Activated T-cell treated with anti-CD3 and anti-CD28 coated beads for 24 hours (primary cell): ENCODE measurements at regions not wholly inside any gene's neighbourhood (a gene's known extent, or its start where the extent isn't known, plus 50 kb on each side); places are given as distances from the start of the nearest gene placed in this dataset.
"Not testable (repeated sequence)": the region's sequence is repeated elsewhere in the genome, so short reads cannot be mapped to it uniquely, and the experiment has no call there.

ENCODE experiments used
- DNase-seq: peaks from one replicate; pipeline ENCODE4 v3.0.0-alpha.2; 2020; ENCODE audit warnings: low read depth

DNA sequence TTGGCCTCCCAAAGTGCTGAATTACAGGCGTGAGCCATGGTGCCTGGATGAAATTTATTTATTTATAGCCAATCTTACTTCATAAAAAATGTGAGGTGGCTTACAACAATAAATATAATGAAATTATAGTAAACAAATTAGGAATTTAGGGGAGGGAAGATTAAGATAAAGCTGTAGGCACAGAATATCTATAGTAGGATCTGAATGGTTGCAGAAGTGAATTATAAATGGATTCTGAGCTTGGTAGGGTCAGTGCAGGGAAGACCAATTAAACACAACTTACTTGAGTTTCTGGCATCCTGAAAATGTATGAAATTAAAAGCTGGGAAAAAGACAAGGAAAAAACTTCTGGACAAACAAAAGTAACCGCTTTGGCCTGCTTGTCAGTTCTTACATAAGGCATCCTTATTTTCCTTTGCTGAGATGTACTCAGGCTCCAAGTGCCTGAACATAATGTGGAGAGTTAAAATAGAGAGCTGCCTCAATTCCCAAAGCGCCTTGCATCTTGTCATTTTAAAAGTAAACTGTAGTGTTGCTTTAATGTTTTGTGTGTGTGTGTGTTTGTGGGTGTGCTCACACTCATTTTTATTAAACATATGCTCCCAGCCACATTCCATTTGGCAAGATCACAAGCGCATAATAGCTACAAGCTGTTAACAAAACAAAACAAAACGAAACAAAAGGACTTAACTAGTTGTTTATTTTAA, 247.3 kb downstream of the S1PR1 start:
- DNase-seq, result no peak

DNA sequence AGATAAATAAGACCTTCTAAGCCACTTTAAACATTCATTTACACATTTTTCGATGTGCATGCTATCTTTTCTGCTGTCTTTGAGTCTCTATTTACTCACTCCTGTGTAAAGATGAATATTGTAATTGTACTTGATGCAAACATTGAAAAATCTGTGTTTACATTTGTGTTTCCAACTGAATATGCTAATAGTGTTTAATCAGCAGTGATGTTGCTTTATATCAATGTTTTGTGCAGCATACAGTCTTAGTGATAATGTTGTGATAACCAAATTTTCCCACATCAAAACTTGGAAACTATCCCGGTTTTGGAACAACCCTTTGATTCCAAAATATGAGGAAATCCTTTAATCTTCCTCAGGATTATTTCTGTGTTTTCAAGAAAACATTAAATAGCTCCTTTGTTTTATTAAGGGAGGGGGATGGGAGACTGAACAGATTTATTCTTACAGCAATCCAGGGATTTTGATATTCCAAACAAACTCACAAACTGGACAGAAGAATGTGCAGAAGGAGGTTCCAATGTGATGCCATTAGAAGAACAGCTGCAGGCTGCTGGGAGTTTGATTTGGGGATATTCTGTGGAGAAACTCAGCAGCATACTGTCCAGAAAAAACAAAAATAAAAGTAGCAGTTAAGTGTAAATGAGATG, 248.0 kb downstream of the S1PR1 start:
- DNase-seq, result no peak

DNA sequence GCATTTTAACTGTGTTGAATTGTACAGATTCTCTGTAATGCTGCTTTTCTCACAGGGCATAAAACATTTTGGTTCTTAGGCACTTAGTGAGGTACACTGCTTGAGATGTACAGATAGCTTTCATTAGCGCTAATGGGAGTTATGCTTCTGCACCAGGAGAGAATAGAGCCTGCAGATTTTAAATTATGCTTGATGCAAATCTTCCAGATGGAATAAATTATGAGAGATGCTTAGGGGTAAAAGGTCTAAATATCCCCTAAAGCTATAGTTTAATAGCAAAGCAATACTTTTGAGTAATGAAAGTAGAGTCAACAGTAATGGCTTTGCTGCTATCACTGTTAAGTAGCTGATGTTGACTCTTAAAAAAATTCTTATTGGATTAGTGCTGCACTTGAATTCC, 248.9 kb downstream of the S1PR1 start:
- no peak for DNase-seq

DNA sequence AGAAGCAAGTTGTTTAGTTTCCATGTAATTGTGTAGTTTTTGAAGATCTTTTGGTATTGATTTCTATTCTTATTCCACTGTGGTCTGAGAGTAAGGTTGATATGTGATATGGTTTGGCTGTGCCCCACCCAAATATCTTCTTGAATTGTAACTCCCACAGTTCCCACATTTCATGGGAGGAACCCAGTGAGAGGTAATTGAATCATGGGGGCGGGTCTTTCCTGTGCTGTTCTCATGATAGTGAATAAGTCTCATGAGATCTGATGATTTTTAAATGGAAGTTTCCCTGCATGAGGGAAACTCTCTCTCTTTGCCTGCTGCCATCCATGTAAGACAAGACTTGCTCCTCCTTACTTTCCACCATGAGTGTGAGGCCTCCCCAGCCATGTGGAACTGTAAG, 255.3 kb downstream of the S1PR1 start:
- DNase-seq, result not testable (repeated sequence)

DNA sequence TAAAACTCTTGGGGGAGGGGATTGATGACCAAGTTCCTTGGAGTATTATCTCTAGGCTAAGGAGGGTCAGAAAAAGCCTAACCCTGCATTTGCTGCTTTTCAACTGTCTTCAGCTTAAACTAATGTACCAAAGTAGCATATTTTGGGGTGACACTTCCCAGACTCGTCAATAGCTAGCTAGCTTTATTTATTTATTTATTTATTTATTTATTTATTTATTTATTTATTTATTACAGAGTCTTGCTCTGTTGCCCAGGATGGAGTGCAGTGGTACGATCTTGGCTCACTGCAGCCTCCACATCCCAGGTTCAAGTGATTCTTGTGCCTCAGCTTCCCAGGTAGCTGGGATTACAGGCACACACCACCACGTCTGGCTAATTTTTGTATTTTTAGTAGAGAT, 257.1 kb downstream of the S1PR1 start:
- not testable (repeated sequence) for DNase-seq

DNA sequence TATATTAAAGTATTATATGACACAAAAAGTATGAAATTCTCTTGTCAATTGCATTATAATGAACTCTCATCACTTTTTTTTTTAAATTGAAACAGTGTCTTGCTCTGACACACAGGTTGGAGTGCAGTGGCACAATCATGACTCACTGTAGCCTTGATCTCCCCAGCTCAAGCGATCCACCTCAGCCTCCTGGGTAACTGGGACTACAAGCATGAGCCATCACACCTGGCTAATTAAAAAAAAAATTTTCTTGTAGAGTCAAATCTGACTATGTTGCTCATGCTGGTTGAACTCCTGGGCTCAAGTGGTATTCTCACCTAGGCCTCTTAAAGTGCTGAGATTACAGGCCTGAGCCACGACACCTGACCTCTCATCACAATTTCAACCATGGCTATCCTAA, 259.3 kb downstream of the S1PR1 start:
- DNase-seq, result no peak

DNA sequence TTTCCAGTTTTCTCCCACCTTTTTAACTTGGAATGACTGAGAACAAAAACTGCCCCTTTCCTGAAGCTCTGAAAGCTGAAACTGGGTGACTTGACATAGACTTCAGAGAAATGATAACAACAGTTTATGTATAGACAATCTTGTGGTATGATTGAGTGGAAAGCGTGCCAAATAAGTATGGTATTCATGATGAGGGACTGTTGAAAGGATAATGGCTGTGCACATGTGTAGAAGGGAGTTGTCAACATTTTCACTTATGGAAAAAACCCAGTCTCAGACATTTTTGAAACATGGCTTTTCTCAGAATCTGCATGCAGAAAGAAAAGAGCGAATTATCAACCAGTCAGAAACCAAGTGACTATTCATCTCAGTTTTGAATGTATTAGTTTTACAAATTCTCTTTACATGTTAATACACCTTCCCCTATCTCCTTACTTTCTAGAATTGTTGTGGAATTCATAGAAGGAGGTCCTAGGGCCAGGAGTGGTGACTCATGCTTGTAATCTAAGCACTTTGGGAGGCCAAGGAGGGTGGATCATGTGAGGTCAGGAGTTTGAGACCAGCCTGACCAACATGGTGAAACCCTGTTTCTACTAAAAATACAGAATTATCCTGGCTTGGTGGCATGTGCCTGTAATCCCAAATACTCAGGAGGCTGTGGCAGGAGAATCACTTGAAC, 261.2 kb downstream of the S1PR1 start:
- DNase-seq, result no peak

DNA sequence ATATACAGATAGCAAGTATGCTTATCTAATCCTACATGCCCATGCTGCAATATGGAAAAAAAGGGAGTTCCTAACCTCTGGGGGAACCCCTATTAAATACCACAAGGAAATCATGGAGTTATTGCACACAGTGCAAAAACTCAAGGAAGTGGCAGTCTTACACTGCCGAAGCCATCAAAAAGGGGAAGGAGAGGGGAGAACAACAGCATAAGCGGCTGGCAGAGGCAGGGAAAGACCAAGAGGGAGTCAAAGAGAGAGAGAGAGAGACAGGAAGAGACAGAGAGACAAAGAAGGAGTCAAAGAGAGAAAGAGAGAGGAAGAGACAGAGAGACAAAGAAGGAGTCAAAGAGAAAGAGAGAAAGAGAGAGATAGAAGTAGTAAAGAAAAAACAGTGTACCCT, 267.3 kb downstream of the S1PR1 start:
- DNase-seq, result not testable (repeated sequence)

DNA sequence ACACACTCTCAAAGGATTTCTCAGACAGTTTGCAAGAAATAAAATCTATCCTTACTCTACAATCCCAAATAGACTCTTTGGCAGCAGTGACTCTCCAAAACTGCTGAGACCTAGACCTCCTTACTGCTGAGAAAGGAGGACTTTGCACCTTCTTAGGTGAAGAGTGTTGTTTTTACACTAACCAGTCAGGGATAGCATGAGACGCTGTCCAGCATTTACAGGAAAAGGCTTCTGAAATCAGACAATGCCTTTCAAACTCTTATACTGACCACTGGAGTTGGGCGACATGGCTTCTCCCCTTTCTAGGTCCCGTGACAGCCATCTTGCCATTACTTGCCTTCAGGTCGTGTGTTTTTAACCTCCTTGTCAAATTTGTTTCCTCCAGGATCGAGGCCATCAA, 268.4 kb downstream of the S1PR1 start:
- DNase-seq, result not testable (repeated sequence)

DNA sequence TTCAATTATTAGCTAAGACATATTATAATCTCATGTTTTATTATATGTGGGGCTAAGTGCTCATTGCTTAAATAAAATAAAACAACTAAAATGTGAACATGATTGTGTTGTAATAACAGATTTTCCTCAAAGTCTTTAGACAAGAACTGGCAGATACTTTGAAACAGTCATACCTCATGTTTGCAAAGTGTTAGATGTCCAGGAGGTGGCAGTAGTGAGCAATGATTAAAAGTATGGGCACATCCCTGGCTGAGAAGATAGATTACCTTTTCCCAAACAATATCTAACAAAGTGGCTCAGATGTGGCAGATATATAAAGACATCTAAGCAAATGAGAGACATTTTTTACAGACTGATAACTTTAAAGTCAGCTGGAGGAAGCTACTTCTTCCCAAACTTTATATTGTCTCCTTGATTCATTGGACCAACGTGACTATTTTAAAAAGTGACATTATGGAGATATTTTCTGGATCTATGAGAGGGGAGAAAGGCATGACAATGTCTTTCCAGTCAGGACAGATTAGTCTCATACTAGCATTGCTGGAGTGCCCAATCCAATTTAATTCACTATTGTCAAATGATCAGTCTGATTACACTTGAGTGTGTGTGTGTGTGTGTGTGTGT, 269.8 kb downstream of the S1PR1 start:
- DNase-seq, result no peak

DNA sequence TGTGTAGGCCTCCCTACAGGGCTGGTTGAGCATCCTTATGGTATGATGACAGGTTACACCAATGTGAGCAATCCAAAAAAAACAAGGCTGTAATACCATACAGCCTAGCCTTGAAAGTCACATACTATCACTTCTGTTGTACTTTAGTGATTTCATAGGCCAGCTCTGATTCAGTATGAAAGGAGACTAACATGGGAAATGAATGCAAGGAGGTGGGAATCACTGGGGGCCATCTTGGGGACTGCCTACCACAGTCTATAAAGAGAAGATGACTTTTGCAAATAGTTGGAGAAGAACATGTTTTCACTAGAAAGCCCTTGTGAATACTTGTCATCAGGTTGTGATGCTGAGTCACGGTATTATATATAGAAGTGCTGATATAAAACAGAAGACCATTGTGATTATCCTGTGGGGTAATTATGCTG, 270.7 kb downstream of the S1PR1 start:
- DNase-seq, result no peak

DNA sequence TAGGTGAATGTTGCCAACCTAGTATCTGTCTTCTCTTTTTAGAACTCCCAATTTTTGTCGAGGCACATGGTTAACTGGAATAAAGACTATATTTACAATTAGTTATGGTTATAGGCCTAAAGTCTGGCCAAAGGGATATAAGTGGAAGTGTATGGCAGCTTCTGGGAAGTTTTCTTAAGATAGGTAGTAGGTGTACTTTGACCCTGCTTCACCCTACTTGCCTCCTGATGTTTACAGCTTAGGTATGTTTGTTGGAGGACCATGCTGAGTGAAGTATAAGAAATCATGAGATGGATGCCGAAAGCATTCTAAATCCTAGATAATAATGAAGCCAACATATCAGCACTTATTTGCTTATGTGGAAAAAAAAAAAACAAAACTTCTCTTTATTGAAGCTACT, 272.1 kb downstream of the S1PR1 start:
- DNase-seq, result no peak

DNA sequence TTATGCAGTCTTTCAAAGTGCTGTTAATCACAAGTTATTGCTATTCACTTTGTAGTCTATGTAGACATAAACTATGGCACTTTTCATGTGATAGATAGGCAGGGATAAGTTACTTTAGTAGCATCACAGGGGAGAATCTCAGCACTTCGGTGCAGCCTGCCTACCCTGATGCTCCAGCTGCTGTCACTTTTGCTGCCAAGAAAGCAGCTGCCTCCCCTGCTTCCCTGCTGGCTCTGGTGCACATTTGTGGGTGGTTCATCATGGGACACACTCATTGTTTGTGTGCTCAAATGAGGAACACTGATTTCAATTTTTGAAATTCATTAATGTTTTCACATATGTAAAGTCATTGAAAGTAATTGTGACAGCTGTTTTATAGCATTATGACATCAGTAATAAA, 272.6 kb downstream of the S1PR1 start:
- no peak for DNase-seq

DNA sequence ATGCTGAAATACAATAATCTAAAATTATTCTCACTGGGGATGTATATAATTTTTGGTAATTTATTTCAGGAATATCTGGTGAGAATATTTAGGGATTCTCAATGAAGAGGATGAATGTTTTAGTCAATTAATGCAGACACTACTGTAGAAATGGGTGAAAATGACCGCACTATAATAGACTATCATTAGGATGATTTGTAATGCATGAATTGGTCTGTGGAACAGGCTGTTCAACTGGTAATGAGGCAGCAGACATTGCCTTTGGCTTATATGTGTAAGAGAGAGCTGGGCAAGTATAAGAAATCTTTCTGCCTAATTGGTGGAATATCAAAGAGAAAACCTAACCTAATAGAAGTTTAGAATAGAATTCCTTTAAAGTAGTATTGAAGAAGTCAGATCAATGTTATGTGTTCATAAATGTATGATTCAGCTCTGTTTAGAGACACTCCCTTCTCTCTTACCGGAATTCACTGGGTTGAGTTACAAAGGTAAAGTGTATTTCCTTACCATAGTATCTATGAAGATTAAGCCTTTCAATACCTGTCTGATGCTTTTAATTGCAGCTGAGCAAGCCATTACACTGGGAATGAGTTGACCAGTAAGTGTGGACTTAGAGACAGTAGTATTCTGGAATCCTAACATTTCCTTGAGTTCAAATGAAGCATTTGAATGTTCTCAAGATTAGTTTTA, 274.5 kb downstream of the S1PR1 start:
- no peak for DNase-seq

DNA sequence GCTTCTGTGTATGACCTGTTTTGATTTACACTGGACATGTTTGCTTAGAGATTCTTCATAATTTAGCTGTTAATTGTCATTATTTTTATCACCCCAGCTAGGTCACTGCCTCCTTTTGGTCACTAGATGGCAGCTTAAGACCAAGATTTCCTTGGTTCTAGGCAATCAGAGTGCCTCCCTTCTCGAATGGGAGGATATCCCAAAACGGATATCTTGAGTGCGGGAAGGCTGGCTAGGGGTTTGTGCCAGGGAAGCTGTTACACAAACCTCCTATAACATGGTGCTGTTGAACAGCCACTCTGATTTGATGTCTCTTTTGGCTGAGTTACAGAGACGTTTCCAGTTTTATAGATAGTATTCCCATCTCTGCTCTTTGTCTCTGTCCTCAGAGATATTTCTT, 283.5 kb downstream of the S1PR1 start:
- no peak for DNase-seq

DNA sequence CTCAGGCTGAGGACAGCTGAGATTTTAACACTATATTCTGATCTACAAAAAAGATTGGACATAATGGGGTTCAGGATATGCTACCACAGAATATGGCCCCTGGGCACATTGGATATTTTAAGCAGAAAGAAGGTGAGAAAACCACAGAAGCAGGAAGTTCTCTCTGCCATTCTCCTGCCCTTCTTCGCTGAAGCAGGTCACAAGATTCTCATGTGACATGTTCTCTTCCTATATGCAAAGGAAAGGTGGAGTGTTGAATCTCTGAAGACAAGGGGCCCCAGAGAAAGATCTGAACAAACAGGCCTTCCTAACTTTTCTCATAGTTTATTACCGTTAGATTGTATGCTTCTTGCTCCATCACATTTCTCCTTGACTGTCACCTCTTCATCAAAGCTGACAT, 285.7 kb downstream of the S1PR1 start:
- DNase-seq, result no peak

DNA sequence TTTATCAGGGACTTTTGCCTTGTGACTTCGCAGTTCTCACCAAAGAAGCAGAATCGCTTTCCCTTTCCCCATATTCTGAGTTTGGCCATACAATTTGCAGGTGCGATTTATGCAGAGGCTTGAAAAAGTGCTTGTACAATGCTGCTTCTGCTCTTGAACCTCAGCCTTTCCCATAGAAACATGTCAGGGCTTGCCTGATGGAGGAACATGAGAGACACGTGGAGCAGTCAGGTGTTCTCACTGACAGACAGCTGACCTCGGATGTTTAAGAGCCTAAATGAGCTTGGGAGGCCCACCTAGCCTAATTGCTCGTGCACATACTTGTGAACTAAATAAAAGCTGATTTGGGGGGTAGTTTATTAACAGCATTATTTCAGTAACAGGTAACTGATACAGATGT, 290.0 kb downstream of the S1PR1 start:
- DNase-seq, result no peak

DNA sequence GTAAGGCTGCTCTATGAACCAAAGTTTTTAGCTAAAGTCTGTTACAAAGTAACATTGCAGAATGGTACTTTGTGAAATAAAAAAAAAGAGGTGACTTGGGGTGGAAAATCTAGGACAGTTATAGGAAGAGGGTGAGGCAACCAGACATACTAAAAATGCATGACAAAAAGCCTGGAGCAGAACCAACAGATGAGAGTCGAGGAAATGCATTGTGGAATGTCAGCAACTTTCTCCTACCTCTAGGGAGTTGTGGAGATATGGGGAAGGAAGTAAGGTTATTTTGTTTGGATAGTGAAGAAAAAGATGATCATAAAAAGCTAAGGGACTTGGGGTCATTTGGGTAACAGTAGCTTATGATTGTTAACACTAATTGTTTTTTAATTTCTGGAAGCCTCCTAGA, 295.6 kb downstream of the S1PR1 start:
- DNase-seq, result no peak

DNA sequence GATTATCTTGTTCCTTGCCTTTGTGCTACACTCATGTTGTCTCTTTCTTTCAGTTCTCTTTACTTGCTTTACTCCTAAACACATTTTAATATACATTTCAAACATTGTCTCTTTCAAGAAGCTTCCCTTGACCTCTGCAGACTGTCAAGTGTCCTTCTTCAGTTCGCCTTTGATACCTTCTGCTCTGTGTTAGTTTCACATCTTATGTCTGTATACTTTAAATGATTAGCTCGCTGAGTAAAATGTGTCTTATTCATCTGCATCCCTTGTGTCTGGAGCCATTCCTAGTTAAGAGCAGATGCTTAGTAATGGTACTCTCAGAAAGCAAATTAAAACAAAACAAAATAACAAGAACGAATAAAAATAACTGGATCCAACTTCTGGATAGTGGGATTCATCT, 303.3 kb downstream of the S1PR1 start:
- DNase-seq, result no peak

DNA sequence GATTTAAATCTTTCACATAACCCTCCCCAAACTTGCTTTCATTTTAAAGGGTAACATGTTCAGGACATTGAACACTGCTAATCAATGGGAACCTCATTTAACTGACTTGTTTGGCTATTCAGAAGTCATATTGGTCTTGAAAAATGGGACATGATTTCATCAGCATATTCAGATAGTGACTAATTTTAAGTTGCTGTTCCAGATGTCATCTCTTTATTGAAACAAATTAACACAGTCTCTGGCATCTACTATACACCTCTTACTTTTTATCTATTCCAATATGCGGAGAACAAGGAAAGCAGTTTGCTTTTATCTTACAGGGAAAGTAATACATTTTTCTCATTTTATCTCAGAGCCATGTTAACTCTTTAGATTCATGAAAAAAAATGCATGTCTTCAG, 310.1 kb downstream of the S1PR1 start:
- no peak for DNase-seq

DNA sequence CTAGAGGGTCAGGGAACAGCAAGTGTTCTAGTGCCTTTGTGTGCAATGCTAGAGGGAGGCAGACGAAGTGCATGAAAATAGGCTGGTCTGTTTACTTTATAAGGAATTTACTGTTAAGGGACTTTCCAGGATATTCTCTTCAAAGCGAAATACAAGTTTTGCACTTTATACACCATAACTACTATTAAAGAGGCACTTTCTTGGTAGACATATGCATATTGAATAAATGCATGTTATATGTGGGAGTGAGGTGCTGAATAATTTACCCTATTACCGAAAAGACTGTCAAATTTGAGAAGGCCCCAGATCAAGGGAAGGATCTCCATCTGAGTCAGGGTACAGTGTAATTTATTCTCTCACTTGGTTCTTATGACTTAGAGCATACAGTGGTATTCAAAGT, 310.5 kb downstream of the S1PR1 start:
- no peak for DNase-seq

DNA sequence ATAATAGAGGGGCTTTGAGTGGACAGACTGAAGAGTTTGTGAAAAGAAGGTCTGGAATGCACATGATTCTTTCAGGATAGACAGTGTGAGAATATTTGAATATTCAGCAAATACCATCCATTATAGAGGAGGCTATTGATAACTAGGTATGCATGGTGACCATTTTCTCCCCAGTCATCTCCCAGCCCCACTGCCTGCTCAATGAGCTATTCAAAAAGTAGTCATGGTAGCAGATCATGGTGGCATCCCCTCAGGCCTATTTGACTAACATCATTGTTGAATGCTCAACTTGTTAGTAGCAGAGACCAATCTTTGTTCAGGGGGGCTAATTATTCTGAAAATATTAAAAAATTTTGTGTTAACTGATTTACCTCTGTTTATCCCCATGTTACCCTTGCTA, 311.6 kb downstream of the S1PR1 start:
- no peak for DNase-seq
